ENCODE measurements at regions not wholly inside any gene's neighbourhood (a gene's known extent, or its start where the extent isn't known, plus 50 kb on each side); places are given as distances from the start of the nearest gene placed in this dataset.

- no peak overlapping the region for H3K9ac ChIP-seq (ENCODE audit: extremely low read depth, low read length, poor library complexity, severe bottlenecking)
- H3K27ac ChIP-seq (ENCODE audit: low read depth, low read length) = no peak overlapping the region
- TF ChIP-seq CTCF (conservative IDR thresholded peaks at IDR 0.05) = no peak
- H3K27me3 ChIP-seq (ENCODE audit: control insufficient read depth, insufficient read depth, low read length, poor library complexity, severe bottlenecking) = no peaks in the 10 kb centered on the region
- H3K4me1 Mint-ChIP-seq = peaks cover 25% of the 10 kb centered on the region
- H3K9me3 ChIP-seq (ENCODE audit: control insufficient read depth, low read length) = peaks cover 49% of the 10 kb centered on the region
- H3K4me1 ChIP-seq (ENCODE audit: control insufficient read depth, insufficient read depth, low read length) = peaks cover 13% of the 10 kb centered on the region
- WGBS, 2 experiments (ENCODE audit: insufficient coverage in 1 of 2, insufficient read length in 1 of 2) = 79 to 80% methylated on average over 1 to 3 of the region's 3 CpGs
- DNase-seq = no peak
- peaks cover 12% of the 10 kb centered on the region for H3K36me3 Mint-ChIP-seq (ENCODE audit: low read depth)
- H3K27me3 Mint-ChIP-seq (ENCODE audit: insufficient read depth) = no peaks in the 10 kb centered on the region
- H3K36me3 ChIP-seq (ENCODE audit: control insufficient read depth, insufficient read depth, low read length) = no peaks in the 10 kb centered on the region
- H3K4me3 ChIP-seq (ENCODE audit: low read length) = no peak overlapping the region
- H3K9me3 Mint-ChIP-seq = peaks cover 40% of the 10 kb centered on the region
- H3K4me3 Mint-ChIP-seq = no peak overlapping the region
- no peak overlapping the region for H3K27ac Mint-ChIP-seq
Observed at GRCh38 chr7:138173548-138173947, 97.3 kb downstream of the AKR1D1 start.

- 90 to 100% methylated on average over 3 to 5 of the region's 5 CpGs for WGBS, 2 experiments (ENCODE audit: insufficient coverage in 1 of 2, insufficient read length in 1 of 2)
- H3K4me1 Mint-ChIP-seq = peaks cover 4% of the 10 kb centered on the region
- no peak overlapping the region for H3K4me3 ChIP-seq (ENCODE audit: low read length)
- DNase-seq = no peak
- H3K27me3 Mint-ChIP-seq (ENCODE audit: insufficient read depth) = no peaks in the 10 kb centered on the region
- no peak for TF ChIP-seq CTCF (conservative IDR thresholded peaks at IDR 0.05)
- no peaks in the 10 kb centered on the region for H3K36me3 ChIP-seq (ENCODE audit: control insufficient read depth, insufficient read depth, low read length)
- H3K27me3 ChIP-seq (ENCODE audit: control insufficient read depth, insufficient read depth, low read length, poor library complexity, severe bottlenecking) = no peaks in the 10 kb centered on the region
- H3K9me3 Mint-ChIP-seq = peaks cover 31% of the 10 kb centered on the region
- no peak overlapping the region for H3K27ac Mint-ChIP-seq
- no peak overlapping the region for H3K9ac ChIP-seq (ENCODE audit: extremely low read depth, low read length, poor library complexity, severe bottlenecking)
- peaks cover 6% of the 10 kb centered on the region for H3K36me3 Mint-ChIP-seq (ENCODE audit: low read depth)
- no peak overlapping the region for H3K27ac ChIP-seq (ENCODE audit: low read depth, low read length)
- no peaks in the 10 kb centered on the region for H3K4me1 ChIP-seq (ENCODE audit: control insufficient read depth, insufficient read depth, low read length)
- H3K9me3 ChIP-seq (ENCODE audit: control insufficient read depth, low read length) = peaks cover 46% of the 10 kb centered on the region
- H3K4me3 Mint-ChIP-seq = no peak overlapping the region
Observed at GRCh38 chr7:138176060-138176459, 99.8 kb downstream of the AKR1D1 start.

- peaks cover 3% of the 10 kb centered on the region for H3K36me3 Mint-ChIP-seq (ENCODE audit: low read depth)
- H3K27me3 Mint-ChIP-seq (ENCODE audit: insufficient read depth) = no peaks in the 10 kb centered on the region
- Histone ChIP-seq H3K36me3 (ENCODE audit: control insufficient read depth, insufficient read depth, low read length) (no peaks in the 10 kb centered on the region), H3K9me3 (ENCODE audit: control insufficient read depth, low read length) (peaks cover 27% of the 10 kb centered on the region), H3K27ac (ENCODE audit: low read depth, low read length) (no peak overlapping the region), H3K4me3 (ENCODE audit: low read length) (no peak overlapping the region), H3K9ac (ENCODE audit: extremely low read depth, low read length, poor library complexity, severe bottlenecking) (no peak overlapping the region), H3K27me3 (ENCODE audit: control insufficient read depth, insufficient read depth, low read length, poor library complexity, severe bottlenecking) (no peaks in the 10 kb centered on the region), H3K4me1 (ENCODE audit: control insufficient read depth, insufficient read depth, low read length) (no peaks in the 10 kb centered on the region)
- WGBS, 2 experiments (ENCODE audit: insufficient coverage in 1 of 2, insufficient read length in 1 of 2) = 96 to 98% methylated on average over 4 of the region's 4 CpGs
- no peaks in the 10 kb centered on the region for H3K4me1 Mint-ChIP-seq
- H3K9me3 Mint-ChIP-seq = peaks cover 39% of the 10 kb centered on the region
- no peak for TF ChIP-seq CTCF (conservative IDR thresholded peaks at IDR 0.05)
- H3K27ac Mint-ChIP-seq = no peak overlapping the region
- H3K4me3 Mint-ChIP-seq = no peak overlapping the region
- no peak for DNase-seq
Observed at GRCh38 chr7:138184191-138184590, 107.9 kb downstream of the AKR1D1 start.

All from endodermal cell (in vitro differentiated cells).